A673 (cell line): ENCODE measurements at regions not wholly inside any gene's neighbourhood (a gene's known extent, or its start where the extent isn't known, plus 50 kb on each side); places are given as distances from the start of the nearest gene placed in this dataset.

Experiments
- EZH2 ChIP-seq: fragments of 200-600 bp; sonication (generic); IDR thresholded peaks from 2 replicates; pipeline ENCODE4 v1.6.1; 2017; ENCODE audit warnings: borderline replicate concordance, low read depth, mild to moderate bottlenecking, mixed read lengths, antibody characterized with exemption, low read length; ENCODE audit not compliant: poor library complexity, severe bottlenecking
- TF ChIP-seq, protein P1 (sequence below): fragments of 300-800, 200-600 bp; sonication (generic); conservative IDR thresholded peaks from 2 replicates; pipeline ENCODE4 v1.5.1; 2017; ENCODE audit warnings: low read depth, mild to moderate bottlenecking, antibody characterized with exemption, low read length, moderate library complexity, mixed read lengths

DNA sequence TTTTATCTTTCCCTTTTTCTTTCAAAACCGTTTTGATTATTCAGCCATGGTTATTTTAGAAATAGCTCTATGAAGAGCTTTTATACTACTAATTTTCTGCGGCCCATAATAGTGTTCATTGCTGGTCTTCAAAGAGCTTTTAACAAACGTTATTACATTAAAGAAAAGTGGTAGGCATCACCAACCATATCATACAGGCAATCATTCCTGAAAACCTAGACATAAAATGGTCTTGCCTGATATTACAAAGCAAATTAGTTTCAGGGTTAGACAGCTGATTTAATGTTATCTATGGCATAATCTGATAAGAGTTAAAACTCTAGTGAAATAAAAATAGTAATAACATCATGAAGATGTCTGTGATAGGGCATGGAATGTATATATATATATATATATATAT, 89.7 kb upstream of the CNTN1 start:
- TF ChIP-seq, protein P1, sequence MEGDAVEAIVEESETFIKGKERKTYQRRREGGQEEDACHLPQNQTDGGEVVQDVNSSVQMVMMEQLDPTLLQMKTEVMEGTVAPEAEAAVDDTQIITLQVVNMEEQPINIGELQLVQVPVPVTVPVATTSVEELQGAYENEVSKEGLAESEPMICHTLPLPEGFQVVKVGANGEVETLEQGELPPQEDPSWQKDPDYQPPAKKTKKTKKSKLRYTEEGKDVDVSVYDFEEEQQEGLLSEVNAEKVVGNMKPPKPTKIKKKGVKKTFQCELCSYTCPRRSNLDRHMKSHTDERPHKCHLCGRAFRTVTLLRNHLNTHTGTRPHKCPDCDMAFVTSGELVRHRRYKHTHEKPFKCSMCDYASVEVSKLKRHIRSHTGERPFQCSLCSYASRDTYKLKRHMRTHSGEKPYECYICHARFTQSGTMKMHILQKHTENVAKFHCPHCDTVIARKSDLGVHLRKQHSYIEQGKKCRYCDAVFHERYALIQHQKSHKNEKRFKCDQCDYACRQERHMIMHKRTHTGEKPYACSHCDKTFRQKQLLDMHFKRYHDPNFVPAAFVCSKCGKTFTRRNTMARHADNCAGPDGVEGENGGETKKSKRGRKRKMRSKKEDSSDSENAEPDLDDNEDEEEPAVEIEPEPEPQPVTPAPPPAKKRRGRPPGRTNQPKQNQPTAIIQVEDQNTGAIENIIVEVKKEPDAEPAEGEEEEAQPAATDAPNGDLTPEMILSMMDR: no peak
- TF ChIP-seq EZH2: no peak
